ENCODE measurements at regions not wholly inside any gene's neighbourhood (a gene's known extent, or its start where the extent isn't known, plus 50 kb on each side); places are given as distances from the start of the nearest gene placed in this dataset.

DNA sequence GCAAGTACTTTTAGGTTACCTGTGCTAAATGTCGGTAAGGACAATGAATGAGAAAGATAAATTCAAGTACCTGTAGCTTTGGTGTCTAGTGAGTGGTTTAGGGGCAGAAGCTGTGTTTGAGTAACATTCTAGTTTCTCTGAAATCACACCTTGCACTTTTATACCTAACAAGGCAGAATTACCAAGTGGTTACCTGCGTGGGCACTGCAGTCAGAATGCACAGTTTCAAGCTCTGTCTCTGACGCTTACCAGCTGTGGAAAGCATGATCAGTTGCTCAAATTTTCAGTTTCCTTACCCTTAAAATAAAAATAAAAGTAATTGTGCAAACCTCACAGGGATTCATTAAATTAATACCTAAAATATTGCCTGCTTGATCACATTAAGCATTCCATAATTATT is 846.9 kb upstream of the VRK2 start:
- Histone ChIP-seq H3K4me1 (no peaks in the 10 kb centered on the region), H3K36me3 (ENCODE audit: control insufficient read depth, insufficient read depth, low read length) (no peaks in the 10 kb centered on the region), H3K4me3 (ENCODE audit: low read depth, low read length) (no peak overlapping the region), H3K27me3 (replicated peaks; ENCODE audit: control insufficient read depth, insufficient read depth, low read length) (no peaks in the 10 kb centered on the region), H3K9me3 (no peaks in the 10 kb centered on the region)
- no peaks in the 10 kb centered on the region for H3K27me3 Mint-ChIP-seq (ENCODE audit: insufficient read depth, unreplicated experiment)
- H3K4me1 Mint-ChIP-seq (ENCODE audit: low read depth, unreplicated experiment) = no peaks in the 10 kb centered on the region
- POLR2A ChIA-PET = no interaction called here
- peaks cover 2% of the 10 kb centered on the region for H3K9me3 Mint-ChIP-seq (ENCODE audit: unreplicated experiment)
- H3K36me3 Mint-ChIP-seq (ENCODE audit: insufficient read depth, unreplicated experiment) = no peaks in the 10 kb centered on the region
- DNase-seq = no peak
- TF ChIP-seq CTCF (IDR thresholded peaks at IDR 0.05; ENCODE audit: insufficient read depth in 1 of 2, low read depth in 1 of 2, low read length in 1 of 2, severe bottlenecking in 1 of 2, unreplicated experiment in 1 of 2) = no peak
- CTCF ChIA-PET = no interaction called here
- intact Hi-C loops (cut with micrococcal nuclease; ENCODE audit: unreplicated experiment) = no loop called here
- no peak overlapping the region for H3K27ac Mint-ChIP-seq (ENCODE audit: unreplicated experiment)
- H3K4me3 Mint-ChIP-seq (ENCODE audit: unreplicated experiment) = no peak overlapping the region
- no TSS peak for BruUV-seq (replicated peaks)

DNA sequence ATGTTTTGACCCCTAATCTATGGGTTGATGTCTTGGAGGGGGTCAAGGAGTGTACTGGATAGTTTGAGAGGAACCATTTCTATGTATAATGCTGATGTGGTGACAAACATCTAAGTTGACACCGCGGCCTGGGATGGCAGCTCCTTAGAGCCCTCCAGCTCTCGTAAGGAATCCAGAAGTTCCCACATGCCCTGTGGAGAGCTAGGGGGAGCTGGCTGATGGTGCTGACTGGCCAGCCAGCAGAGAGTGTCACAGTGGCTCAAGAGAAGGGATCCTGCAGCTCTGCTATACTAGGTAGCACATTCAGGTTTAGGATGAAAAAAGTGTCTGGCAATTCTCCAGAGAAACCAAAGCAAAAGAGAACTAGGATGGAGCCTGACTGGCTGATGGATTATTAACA is 842.2 kb upstream of the VRK2 start:
- Mint-ChIP-seq H3K27me3 (ENCODE audit: insufficient read depth, unreplicated experiment) (no peaks in the 10 kb centered on the region), H3K27ac (ENCODE audit: unreplicated experiment) (no peak overlapping the region), H3K4me1 (ENCODE audit: low read depth, unreplicated experiment) (no peaks in the 10 kb centered on the region), H3K36me3 (ENCODE audit: insufficient read depth, unreplicated experiment) (no peaks in the 10 kb centered on the region), H3K4me3 (ENCODE audit: unreplicated experiment) (no peak overlapping the region), H3K9me3 (ENCODE audit: unreplicated experiment) (no peaks in the 10 kb centered on the region)
- BruUV-seq (replicated peaks) = no TSS peak
- H3K4me3 ChIP-seq (ENCODE audit: low read depth, low read length) = no peak overlapping the region
- no peak for TF ChIP-seq CTCF (IDR thresholded peaks at IDR 0.05; ENCODE audit: insufficient read depth in 1 of 2, low read depth in 1 of 2, low read length in 1 of 2, severe bottlenecking in 1 of 2, unreplicated experiment in 1 of 2)
- POLR2A ChIA-PET = no interaction called here
- no peak for DNase-seq
- no peaks in the 10 kb centered on the region for H3K27me3 ChIP-seq (replicated peaks; ENCODE audit: control insufficient read depth, insufficient read depth, low read length)
- CTCF ChIA-PET = no interaction called here
- no peaks in the 10 kb centered on the region for H3K4me1 ChIP-seq
- no peaks in the 10 kb centered on the region for H3K9me3 ChIP-seq
- intact Hi-C loops (cut with micrococcal nuclease; ENCODE audit: unreplicated experiment) = no loop called here
- H3K36me3 ChIP-seq (ENCODE audit: control insufficient read depth, insufficient read depth, low read length) = no peaks in the 10 kb centered on the region

DNA sequence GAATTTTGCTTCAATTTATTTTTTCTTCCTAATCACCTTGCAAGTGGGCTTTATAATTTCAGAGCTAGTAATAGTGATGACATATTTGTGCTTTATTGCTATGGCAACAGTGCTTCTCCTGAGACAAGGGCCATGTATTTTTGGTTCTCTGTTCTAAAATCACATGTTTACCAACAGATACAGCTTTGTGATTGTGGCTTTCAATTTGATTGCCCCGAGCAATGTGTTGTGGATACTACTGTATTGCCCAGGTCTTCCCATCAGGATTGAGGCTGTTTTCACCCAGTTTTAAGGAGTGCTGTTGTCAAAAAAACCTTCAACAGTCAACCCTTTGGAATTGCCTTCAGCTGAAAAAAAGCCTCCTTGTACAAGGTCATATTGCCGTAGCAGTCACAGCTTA is 841.4 kb upstream of the VRK2 start:
- H3K36me3 Mint-ChIP-seq (ENCODE audit: insufficient read depth, unreplicated experiment) = no peaks in the 10 kb centered on the region
- Histone ChIP-seq H3K27me3 (replicated peaks; ENCODE audit: control insufficient read depth, insufficient read depth, low read length) (no peaks in the 10 kb centered on the region), H3K4me3 (ENCODE audit: low read depth, low read length) (no peak overlapping the region), H3K9me3 (no peaks in the 10 kb centered on the region), H3K36me3 (ENCODE audit: control insufficient read depth, insufficient read depth, low read length) (no peaks in the 10 kb centered on the region), H3K4me1 (no peaks in the 10 kb centered on the region)
- no peaks in the 10 kb centered on the region for H3K4me1 Mint-ChIP-seq (ENCODE audit: low read depth, unreplicated experiment)
- DNase-seq = no peak
- H3K27ac Mint-ChIP-seq (ENCODE audit: unreplicated experiment) = no peak overlapping the region
- BruUV-seq (replicated peaks) = no TSS peak
- ChIA-PET CTCF (no interaction called here), POLR2A (no interaction called here)
- TF ChIP-seq CTCF (IDR thresholded peaks at IDR 0.05; ENCODE audit: insufficient read depth in 1 of 2, low read depth in 1 of 2, low read length in 1 of 2, severe bottlenecking in 1 of 2, unreplicated experiment in 1 of 2) = no peak
- no peaks in the 10 kb centered on the region for H3K27me3 Mint-ChIP-seq (ENCODE audit: insufficient read depth, unreplicated experiment)
- intact Hi-C loops (cut with micrococcal nuclease; ENCODE audit: unreplicated experiment) = no loop called here
- H3K4me3 Mint-ChIP-seq (ENCODE audit: unreplicated experiment) = no peak overlapping the region
- no peaks in the 10 kb centered on the region for H3K9me3 Mint-ChIP-seq (ENCODE audit: unreplicated experiment)

Measured in Caco-2 (cell line).